PC-9 (cell line): ENCODE measurements at regions not wholly inside any gene's neighbourhood (a gene's known extent, or its start where the extent isn't known, plus 50 kb on each side); places are given as distances from the start of the nearest gene placed in this dataset.

Experiments
- BruUV-seq: library from RNA; stranded (reverse); fragments of 400-500 nt; replicated peaks from 2 replicates; lab custom pipeline; 2021; lab: Mats Ljungman, UMichigan
- CTCF ChIA-PET: fragments of 300-600 bp; sonication (Branson Sonifier 250); formaldehyde crosslinking; loops from one replicate; lab custom pipeline; 2022; ENCODE audit warnings: antibody characterized with exemption; lab: Charles Lee
- POLR2A ChIA-PET: fragments of 300-600 bp; sonication (Branson Sonifier 250); formaldehyde crosslinking; loops from one replicate; lab custom pipeline; 2022; ENCODE audit warnings: antibody characterized with exemption; ENCODE audit not compliant: unreplicated experiment; lab: Charles Lee
- DNase-seq, 2 experiments: peaks; one replicate each; pipeline versions ENCODE4 v3.0.0 to v3.0.0-alpha.2; 2015 to 2022; ENCODE audit warnings: mixed read lengths in 1 of 2
- H2AFZ ChIP-seq: fragments of 200-600 bp; sonication (generic); 2 replicates; pipeline ENCODE4 v1.8.1; 2017; ENCODE audit warnings: antibody characterized with exemption
- H3F3A ChIP-seq: fragments of 200-600 bp; sonication (generic); 2 replicates; pipeline ENCODE4 v1.8.1; 2017; ENCODE audit warnings: antibody characterized with exemption, mild to moderate bottlenecking, low read depth; ENCODE audit not compliant: insufficient read depth
- H3K27ac ChIP-seq: fragments of 200-600 bp; sonication (generic); 2 replicates; pipeline ENCODE4 v1.6.1; 2016; ENCODE audit warnings: mixed run types
- H3K27me3 ChIP-seq: fragments of 200-600 bp; sonication (generic); 2 replicates; pipeline ENCODE4 v1.6.1; 2016; ENCODE audit warnings: low read depth, mixed run types; ENCODE audit not compliant: insufficient read depth
- H3K36me3 ChIP-seq: fragments of 200-600 bp; sonication (generic); 2 replicates; pipeline ENCODE4 v1.6.1; 2016; ENCODE audit warnings: low read depth, mixed run types
- H3K4me1 ChIP-seq: fragments of 200-600 bp; sonication (generic); replicated peaks from 2 replicates; pipeline ENCODE4 v1.6.1; 2016; ENCODE audit warnings: mixed run types; ENCODE audit not compliant: insufficient read depth
- H3K4me2 ChIP-seq: fragments of 200-600 bp; sonication (generic); 2 replicates; pipeline ENCODE4 v1.6.1; 2017; ENCODE audit warnings: mixed run types
- H3K4me3 ChIP-seq: fragments of 200-600 bp; sonication (generic); 2 replicates; pipeline ENCODE4 v1.6.1; 2016; ENCODE audit warnings: mixed run types
- H3K79me2 ChIP-seq: fragments of 200-600 bp; sonication (generic); 2 replicates; pipeline ENCODE4 v1.6.1; 2017; ENCODE audit warnings: low read depth, mixed run types
- H3K9me2 ChIP-seq: fragments of 200-600 bp; sonication (generic); 2 replicates; pipeline ENCODE4 v1.8.1; 2017; ENCODE audit warnings: mild to moderate bottlenecking; ENCODE audit not compliant: insufficient read depth
- H3K9me3 ChIP-seq: fragments of 200-600 bp; sonication (generic); 2 replicates; pipeline ENCODE4 v1.8.1; 2016; ENCODE audit warnings: low read depth; ENCODE audit not compliant: insufficient read depth
- H4K20me1 ChIP-seq: fragments of 200-600 bp; sonication (generic); 2 replicates; pipeline ENCODE4 v1.8.1; 2017; ENCODE audit not compliant: insufficient read depth
- EZH2 ChIP-seq: fragments of 200-600 bp; sonication (generic); IDR thresholded peaks from 2 replicates; pipeline ENCODE4 v1.8.0; 2017; ENCODE audit warnings: antibody characterized with exemption, low read depth
- intact Hi-C: fragments of 100-400 bp; cut with micrococcal nuclease; formaldehyde crosslinking; loops from one replicate; pipeline ENCODE4 v1.10.0; 2022; ENCODE audit not compliant: unreplicated experiment
- TF ChIP-seq, protein P1 (sequence below): fragments of 200-600 bp; sonication (generic); conservative IDR thresholded peaks from 2 replicates; pipeline ENCODE4 v1.6.1; 2017; ENCODE audit warnings: mixed run types, antibody characterized with exemption, mild to moderate bottlenecking, moderate library complexity

DNA sequence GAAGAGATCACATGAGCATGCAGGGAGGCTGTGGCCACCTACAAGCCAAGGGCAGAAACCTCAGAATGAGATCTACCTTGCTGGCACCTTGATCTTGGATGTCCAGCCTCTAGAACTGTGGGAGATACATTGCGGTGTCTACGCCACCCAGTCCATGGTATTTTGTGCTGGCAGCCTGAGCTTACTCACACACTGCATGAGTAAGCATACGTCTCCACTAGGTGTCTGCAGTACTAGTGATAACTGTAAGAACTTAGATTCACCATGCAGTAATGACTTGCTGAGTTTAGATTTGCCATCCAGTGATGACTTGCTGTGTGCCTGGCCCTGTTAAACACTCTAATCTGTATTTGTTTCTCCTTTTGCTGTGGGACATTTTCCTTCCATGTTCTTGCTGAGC, 417.7 kb downstream of the GADD45G start:
- no peaks in the 10 kb centered on the region for H3K79me2 ChIP-seq
- intact Hi-C loops, result no loop called here
- BruUV-seq, result no TSS peak
- TF ChIP-seq EZH2, result no peak
- H3K4me1 ChIP-seq, result no peaks in the 10 kb centered on the region
- DNase-seq, result no peak
- peaks cover 63% of the 10 kb centered on the region for H3K27me3 ChIP-seq
- H3K36me3 ChIP-seq, result no peaks in the 10 kb centered on the region
- no peak overlapping the region for H2AFZ ChIP-seq
- H3F3A ChIP-seq, result no peaks in the 10 kb centered on the region
- ChIA-PET CTCF (no interaction called here), POLR2A (no interaction called here)
- H3K9me2 ChIP-seq, result no peaks in the 10 kb centered on the region
- no peaks in the 10 kb centered on the region for H3K9me3 ChIP-seq
- H3K27ac ChIP-seq, result no peak overlapping the region
- H4K20me1 ChIP-seq, result no peaks in the 10 kb centered on the region
- H3K4me2 ChIP-seq, result no peak overlapping the region
- H3K4me3 ChIP-seq, result no peak overlapping the region

DNA sequence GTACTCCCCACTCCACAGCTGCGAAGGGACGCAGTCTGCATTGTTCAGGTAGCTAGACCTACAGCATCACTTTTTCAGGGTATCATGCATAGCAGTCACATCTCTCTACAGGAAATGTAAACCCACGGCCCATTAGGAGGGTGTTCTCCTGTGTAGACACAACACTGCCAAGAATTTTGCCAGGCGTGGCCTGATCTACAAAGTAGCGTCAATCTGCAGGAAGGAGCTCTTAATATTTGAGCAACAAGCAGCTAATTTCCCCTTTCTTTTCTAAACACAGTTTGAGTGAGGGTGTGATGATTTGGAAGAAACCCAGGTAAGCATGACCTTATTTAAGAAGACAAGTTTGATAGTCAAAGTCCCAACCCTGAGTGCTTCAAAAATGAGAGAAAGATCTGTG, 419.0 kb downstream of the GADD45G start:
- Histone ChIP-seq H3K79me2 (no peaks in the 10 kb centered on the region), H3K9me2 (no peaks in the 10 kb centered on the region)
- CTCF ChIA-PET, result no interaction called here

GRCh38 chr9:90024409-90024808, 419.6 kb downstream of the GADD45G start:
- CTCF ChIA-PET, result no interaction called here
- Histone ChIP-seq H3K9me2 (no peaks in the 10 kb centered on the region), H3K27ac (no peak overlapping the region), H3K27me3 (peaks cover 54% of the 10 kb centered on the region), H3K36me3 (no peaks in the 10 kb centered on the region), H4K20me1 (no peaks in the 10 kb centered on the region), H2AFZ (no peak overlapping the region), H3K4me1 (no peaks in the 10 kb centered on the region), H3K79me2 (no peaks in the 10 kb centered on the region), H3F3A (no peaks in the 10 kb centered on the region), H3K9me3 (no peaks in the 10 kb centered on the region), H3K4me2 (no peak overlapping the region), H3K4me3 (no peak overlapping the region)
- POLR2A ChIA-PET, result no interaction called here
- intact Hi-C loops, result no loop called here
- no peak for TF ChIP-seq EZH2
- TF ChIP-seq, protein P1, sequence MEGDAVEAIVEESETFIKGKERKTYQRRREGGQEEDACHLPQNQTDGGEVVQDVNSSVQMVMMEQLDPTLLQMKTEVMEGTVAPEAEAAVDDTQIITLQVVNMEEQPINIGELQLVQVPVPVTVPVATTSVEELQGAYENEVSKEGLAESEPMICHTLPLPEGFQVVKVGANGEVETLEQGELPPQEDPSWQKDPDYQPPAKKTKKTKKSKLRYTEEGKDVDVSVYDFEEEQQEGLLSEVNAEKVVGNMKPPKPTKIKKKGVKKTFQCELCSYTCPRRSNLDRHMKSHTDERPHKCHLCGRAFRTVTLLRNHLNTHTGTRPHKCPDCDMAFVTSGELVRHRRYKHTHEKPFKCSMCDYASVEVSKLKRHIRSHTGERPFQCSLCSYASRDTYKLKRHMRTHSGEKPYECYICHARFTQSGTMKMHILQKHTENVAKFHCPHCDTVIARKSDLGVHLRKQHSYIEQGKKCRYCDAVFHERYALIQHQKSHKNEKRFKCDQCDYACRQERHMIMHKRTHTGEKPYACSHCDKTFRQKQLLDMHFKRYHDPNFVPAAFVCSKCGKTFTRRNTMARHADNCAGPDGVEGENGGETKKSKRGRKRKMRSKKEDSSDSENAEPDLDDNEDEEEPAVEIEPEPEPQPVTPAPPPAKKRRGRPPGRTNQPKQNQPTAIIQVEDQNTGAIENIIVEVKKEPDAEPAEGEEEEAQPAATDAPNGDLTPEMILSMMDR, result no peak
- BruUV-seq, result no TSS peak
- no peak for DNase-seq

More for the DNA sequence above, 419.0 kb downstream of the GADD45G start:
- H3K27me3 ChIP-seq, result peaks cover 57% of the 10 kb centered on the region
- H4K20me1 ChIP-seq, result no peaks in the 10 kb centered on the region
- no peak for DNase-seq
- H3K9me3 ChIP-seq, result no peaks in the 10 kb centered on the region
- H3F3A ChIP-seq, result no peaks in the 10 kb centered on the region
- intact Hi-C loops, result no loop called here
- no peak overlapping the region for H2AFZ ChIP-seq
- BruUV-seq, result no TSS peak
- no peak overlapping the region for H3K4me2 ChIP-seq
- TF ChIP-seq EZH2, result no peak
- TF ChIP-seq, protein P1, result no peak
- no peak overlapping the region for H3K4me3 ChIP-seq
- POLR2A ChIA-PET, result no interaction called here
- H3K36me3 ChIP-seq, result no peaks in the 10 kb centered on the region
- H3K27ac ChIP-seq, result no peak overlapping the region
- no peaks in the 10 kb centered on the region for H3K4me1 ChIP-seq

DNA sequence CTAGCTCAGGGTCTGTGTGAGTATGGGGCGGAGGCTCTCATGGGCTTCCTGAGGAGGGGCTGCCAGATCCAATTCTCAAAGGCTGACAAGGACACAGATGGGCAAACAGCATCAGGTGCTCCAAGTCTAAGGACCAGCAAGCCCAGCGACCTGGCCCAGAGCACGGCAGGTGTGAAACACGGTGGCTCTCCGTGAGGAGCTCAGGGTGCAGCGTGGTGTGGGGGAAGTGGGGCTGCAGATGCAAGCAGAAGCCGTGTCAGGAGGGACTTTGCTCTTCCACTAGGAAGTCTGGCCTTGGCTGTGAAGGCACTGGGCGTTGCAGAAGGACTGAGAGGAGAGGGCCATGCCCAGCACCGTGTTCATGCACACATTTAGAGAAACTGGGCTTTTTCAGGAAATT, 420.0 kb downstream of the GADD45G start:
- H3K36me3 ChIP-seq, result no peaks in the 10 kb centered on the region
- no TSS peak for BruUV-seq
- TF ChIP-seq, protein P1, result no peak
- TF ChIP-seq EZH2, result no peak
- no peaks in the 10 kb centered on the region for H3K9me2 ChIP-seq
- H3K27me3 ChIP-seq, result peaks cover 50% of the 10 kb centered on the region
- no peaks in the 10 kb centered on the region for H3K4me1 ChIP-seq
- intact Hi-C loops, result no loop called here
- H3K27ac ChIP-seq, result no peak overlapping the region
- no peaks in the 10 kb centered on the region for H3F3A ChIP-seq
- DNase-seq, result no peak
- H3K9me3 ChIP-seq, result no peaks in the 10 kb centered on the region
- ChIA-PET CTCF (no interaction called here), POLR2A (no interaction called here)
- H2AFZ ChIP-seq, result no peak overlapping the region
- no peak overlapping the region for H3K4me3 ChIP-seq
- no peaks in the 10 kb centered on the region for H4K20me1 ChIP-seq
- H3K79me2 ChIP-seq, result no peaks in the 10 kb centered on the region
- H3K4me2 ChIP-seq, result no peak overlapping the region
